Heart left ventricle (tissue), 16 donors: ENCODE measurements at regions not wholly inside any gene's neighbourhood (a gene's known extent, or its start where the extent isn't known, plus 50 kb on each side); places are given as distances from the start of the nearest gene placed in this dataset.

Experiments used
- ATAC-seq, 4 donors: fragments of 200-7000 bp; cut with Tn5 transposase; one replicate each; pipeline ENCODE4 v1.9.1; 2020 to 2022; ENCODE audit warnings: moderate library complexity in 4 of 4, mild to moderate bottlenecking in 3 of 4, moderate number of reproducible peaks in 1 of 4
- DNase-seq, 5 donors: peaks; one replicate each; pipeline ENCODE4 v3.0.0-alpha.2; 2020
- H3K27ac ChIP-seq, 12 donors: fragments of 200-600 bp; sonication (generic) in 4 of 12; one replicate each; pipeline versions ENCODE4 v1.5.0 to v1.8.0; 2016 to 2022; ENCODE audit warnings: mild to moderate bottlenecking in 2 of 12
- H3K27me3 ChIP-seq, 9 donors: fragments of 200-600 bp; sonication (generic) in 2 of 9; one replicate each; pipeline versions ENCODE4 v1.5.1 to v1.8.0; 2016 to 2022; ENCODE audit warnings: mild to moderate bottlenecking in 3 of 9
- H3K36me3 ChIP-seq, 9 donors: fragments of 200-600 bp; sonication (generic) in 2 of 9; one replicate each; pipeline versions ENCODE4 v1.5.0 to v1.8.0; 2018 to 2022; ENCODE audit warnings: mild to moderate bottlenecking in 2 of 9
- H3K4me1 ChIP-seq, 12 donors: fragments of 200-600 bp; sonication (generic) in 4 of 12; one replicate each; pipeline versions ENCODE4 v1.5.0 to v1.8.0; 2016 to 2022; ENCODE audit warnings: mild to moderate bottlenecking in 3 of 12
- H3K4me3 ChIP-seq, 12 donors: fragments of 200-600 bp; sonication (generic) in 4 of 12; one replicate each; pipeline versions ENCODE4 v1.5.0 to v1.8.0; 2017 to 2022; ENCODE audit warnings: mild to moderate bottlenecking in 9 of 12, moderate library complexity in 4 of 12
- H3K9me3 ChIP-seq, 12 donors: fragments of 200-600 bp; sonication (generic) in 4 of 12; one replicate each; pipeline versions ENCODE4 v1.5.0 to v1.8.0; 2016 to 2022; ENCODE audit warnings: mild to moderate bottlenecking in 1 of 12
- CTCF ChIP-seq, 12 donors: fragments of 200-600 bp; sonication (generic) in 4 of 12; IDR thresholded peaks; one replicate each; pipeline versions ENCODE4 v1.5.0 to v1.8.0; 2018 to 2022; ENCODE audit warnings: antibody characterized with exemption in 12 of 12, mild to moderate bottlenecking in 5 of 12
- POLR2A ChIP-seq, 2 donors: fragments of 450-650 bp; IDR thresholded peaks; one replicate each; pipeline ENCODE4 v1.6.1; 2017; ENCODE audit warnings: antibody characterized with exemption in 2 of 2, mild to moderate bottlenecking in 2 of 2, moderate library complexity in 2 of 2
- WGBS, 4 donors: extraction: QIAGEN DNeasy Blood & Tissue Kit in 2 of 4; methylation state at CpG; one replicate each; pipeline versions ENCODE4 v1.1.5 to v1.1.7; 2013 to 2018; 5-methylcytosine and 5-hydroxymethylcytosine counted together
- intact Hi-C, 10 donors: fragments of 100-400 bp; cut with DNase I; formaldehyde crosslinking; loops; one replicate each; pipeline versions ENCODE4 v1.11.1 to v1.14.2; 2022
- donor health status: ischemic (EF 13 %, LVEDD 7.1; RV severe dilation, severe dysfunction).
- donor health status: healthy with polysubstance abuse.
- donor health status: DM: no; HTN: yes; CAD: no.
- donor health status: DM: no; HTN: no; CAD: no.
- donor health status: ischemic (EF 25% LVEDD 6.9; RV normal size, moderate dysfunction).
- donor health status: ischemic (EF 25% LVEDD 5.7; RV mildly dilated, moderate dysfunction).
- donor health status: healthy.
- donor health status: DM: yes; HTN: yes; CAD: no.
- donor health status: ischemic (EF 35%, LVEDD 5.7; RV mildly dilated, moderate dysfunction).
- donor health status: nonischemic (EF 11% LVEDD 7.7; RV severe dilation, severe dysfunction).
- donor health status: DM: yes; HTN: yes; CAD: no.
- donor health status: PGD.
- donor health status: ischemic (EF 29% LVEDD 5.4; RV normal size, mild dysfunction).
- donor health status: nonischemic (EF 23%, LVEDD 6.1; RV moderate dilation, normal function).

DNA sequence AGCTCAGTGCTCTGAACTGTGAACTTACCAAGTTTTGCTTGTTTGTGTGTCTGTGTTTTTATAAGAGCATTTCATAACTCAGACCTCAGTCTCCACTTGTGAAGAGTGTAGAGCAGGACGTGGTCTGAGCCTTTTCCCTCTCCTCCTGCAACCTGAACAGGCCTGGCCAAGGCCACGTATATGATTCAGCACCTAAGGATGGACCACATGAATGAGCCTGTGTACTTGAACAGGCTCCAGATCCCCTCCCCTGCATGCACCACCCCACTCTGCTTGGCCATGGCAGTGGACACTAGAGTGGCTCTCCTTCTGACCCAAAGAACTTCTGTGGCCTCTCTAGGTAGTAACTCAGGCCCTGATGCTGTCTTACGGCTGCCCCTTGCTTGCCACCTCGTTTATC lies 125.9 kb upstream of the FSTL4 start:
- ATAC-seq (no peak), DNase-seq (peak in 1 of 5 donors; percentile 0)
- intact Hi-C loops, result no loop called here
- Histone ChIP-seq H3K4me3 (no peak overlapping the region), H3K27me3 (peaks cover 0 to 13% (median 0%) of the 10 kb centered on the region in 9 donors), H3K9me3 (peaks cover 0 to 7% (median 0%) of the 10 kb centered on the region in 12 donors), H3K4me1 (no peaks in the 10 kb centered on the region), H3K36me3 (no peaks in the 10 kb centered on the region), H3K27ac (no peak overlapping the region)
- WGBS, 4 donors, result 62 to 71% (median 65%) methylated on average over 4 of the region's 4 CpGs
- TF ChIP-seq CTCF (IDR thresholded peaks at IDR 0.05), result no peak
- no peak for TF ChIP-seq POLR2A (IDR thresholded peaks at IDR 0.05)

- WGBS, 4 donors, result 59 to 75% (median 67%) methylated on average over 4 to 5 of the region's 5 CpGs
Measured at GRCh38 chr5:133736512-133736911, 124.2 kb upstream of the FSTL4 start.

DNA sequence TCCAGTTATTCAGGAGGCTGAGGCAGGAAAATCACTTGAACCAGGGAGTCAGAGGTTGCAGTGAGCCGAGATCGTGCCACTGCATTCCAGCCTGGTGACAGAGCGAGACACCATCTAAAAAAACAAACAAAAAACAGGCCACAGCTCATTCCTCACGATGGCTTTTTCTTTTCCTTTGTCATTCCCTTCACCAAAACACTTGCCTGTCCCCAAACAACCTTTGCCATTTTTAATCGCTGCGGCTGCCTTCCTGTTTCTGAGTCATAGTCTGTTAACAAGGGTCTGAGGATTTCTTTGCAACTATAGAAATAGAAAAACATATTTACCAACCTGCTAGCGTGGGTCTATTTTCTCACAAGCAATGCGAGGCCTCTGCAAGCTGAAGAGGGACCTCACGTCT lies 123.0 kb upstream of the FSTL4 start:
- intact Hi-C loops, result no loop called here
- H3K27me3 ChIP-seq, result no peaks in the 10 kb centered on the region
- ATAC-seq (no peak), DNase-seq (peak in 1 of 5 donors; percentile 2)
- no peak overlapping the region for H3K27ac ChIP-seq
- no peaks in the 10 kb centered on the region for H3K4me1 ChIP-seq
- TF ChIP-seq POLR2A (IDR thresholded peaks at IDR 0.05), result no peak
- TF ChIP-seq CTCF (IDR thresholded peaks at IDR 0.05), result no peak
- peaks cover 0 to 8% (median 0%) of the 10 kb centered on the region in 12 donors for H3K9me3 ChIP-seq
- WGBS, 4 donors, result 54 to 58% (median 56%) methylated on average over 9 of the region's 9 CpGs
- no peaks in the 10 kb centered on the region for H3K36me3 ChIP-seq
- no peak overlapping the region for H3K4me3 ChIP-seq

More at GRCh38 chr5:133736512-133736911, 124.2 kb upstream of the FSTL4 start:
- ATAC-seq (no peak), DNase-seq (peak in 1 of 5 donors; percentile 6)
- H3K9me3 ChIP-seq, result peaks cover 0 to 7% (median 0%) of the 10 kb centered on the region in 12 donors
- no peak overlapping the region for H3K4me3 ChIP-seq
- no peak for TF ChIP-seq POLR2A (IDR thresholded peaks at IDR 0.05)
- no peak for TF ChIP-seq CTCF (IDR thresholded peaks at IDR 0.05)
- H3K27ac ChIP-seq, result no peak overlapping the region
- intact Hi-C loops, result no loop called here
- H3K36me3 ChIP-seq, result no peaks in the 10 kb centered on the region
- H3K4me1 ChIP-seq, result no peaks in the 10 kb centered on the region
- peaks cover 0 to 5% (median 0%) of the 10 kb centered on the region in 9 donors for H3K27me3 ChIP-seq

- Histone ChIP-seq H3K27me3 (no peaks in the 10 kb centered on the region), H3K27ac (no peak overlapping the region), H3K9me3 (peaks cover 0 to 12% (median 0%) of the 10 kb centered on the region in 12 donors), H3K36me3 (no peaks in the 10 kb centered on the region), H3K4me3 (no peak overlapping the region), H3K4me1 (no peaks in the 10 kb centered on the region)
- ATAC-seq (no peak), DNase-seq (peak in 1 of 5 donors; percentile 9)
- intact Hi-C loops, result no loop called here
- 71 to 88% (median 80%) methylated on average over 8 of the region's 8 CpGs for WGBS, 4 donors
- TF ChIP-seq POLR2A (IDR thresholded peaks at IDR 0.05) (no peak), CTCF (IDR thresholded peaks at IDR 0.05) (no peak)
Measured at GRCh38 chr5:133734916-133735315, 122.6 kb upstream of the FSTL4 start.
